ENCODE measurements at regions not wholly inside any gene's neighbourhood (a gene's known extent, or its start where the extent isn't known, plus 50 kb on each side); places are given as distances from the start of the nearest gene placed in this dataset.

- TF ChIP-seq CTCF (IDR thresholded peaks at IDR 0.05; ENCODE audit: insufficient read depth, low read length): no peak
- no peak for TF ChIP-seq POLR2AphosphoS5 (IDR thresholded peaks at IDR 0.05; ENCODE audit: low read depth)
These were observed 385.7 kb upstream of the NR2F2 start for GRCh38 chr15:95944661-95945255.
